ENCODE measurements at regions not wholly inside any gene's neighbourhood (a gene's known extent, or its start where the extent isn't known, plus 50 kb on each side); places are given as distances from the start of the nearest gene placed in this dataset.

GRCh38 chr2:212841460-212841859, 302.9 kb upstream of the ERBB4 start:
- no peaks in the 10 kb centered on the region for H4K20me1 ChIP-seq (ENCODE audit: insufficient read depth, low read length)
- no peak overlapping the region for H3K27ac ChIP-seq (ENCODE audit: low read length)
- H3K9ac ChIP-seq (ENCODE audit: low read length), result no peak overlapping the region
- no peaks in the 10 kb centered on the region for H3K79me2 ChIP-seq (ENCODE audit: low read length)
- no peak for TF ChIP-seq EZH2phosphoT487 (IDR thresholded peaks at IDR 0.05; ENCODE audit: low read depth)
- no peak for TF ChIP-seq CTCF (IDR thresholded peaks at IDR 0.05; ENCODE audit: low read depth, low read length)
- H3K9me3 ChIP-seq (ENCODE audit: insufficient read depth, low read length), result no peaks in the 10 kb centered on the region
- H3K36me3 ChIP-seq (replicated peaks; ENCODE audit: low read depth, low read length), result no peaks in the 10 kb centered on the region
- no peaks in the 10 kb centered on the region for H3K4me1 ChIP-seq (ENCODE audit: low read length)
- H3K27me3 ChIP-seq (ENCODE audit: low read depth, low read length), result no peaks in the 10 kb centered on the region
- no peak overlapping the region for H3K4me3 ChIP-seq (ENCODE audit: low read length)
- no peak overlapping the region for H3K4me2 ChIP-seq (ENCODE audit: low read length)
- no peak overlapping the region for H2AFZ ChIP-seq (ENCODE audit: low read depth, low read length)

GRCh38 chr2:212832211-212833195, 293.9 kb upstream of the ERBB4 start:
- Histone ChIP-seq H3K4me3 (ENCODE audit: low read length) (no peak overlapping the region), H2AFZ (ENCODE audit: low read depth, low read length) (no peak overlapping the region), H3K27ac (ENCODE audit: low read length) (no peak overlapping the region), H3K27me3 (ENCODE audit: low read depth, low read length) (no peaks in the 10 kb centered on the region), H3K79me2 (ENCODE audit: low read length) (no peaks in the 10 kb centered on the region), H3K9me3 (ENCODE audit: insufficient read depth, low read length) (no peaks in the 10 kb centered on the region), H3K4me2 (ENCODE audit: low read length) (no peak overlapping the region), H3K9ac (ENCODE audit: low read length) (no peak overlapping the region), H4K20me1 (ENCODE audit: insufficient read depth, low read length) (no peaks in the 10 kb centered on the region), H3K4me1 (ENCODE audit: low read length) (no peaks in the 10 kb centered on the region), H3K36me3 (replicated peaks; ENCODE audit: low read depth, low read length) (no peaks in the 10 kb centered on the region)
- no peak for TF ChIP-seq CTCF (IDR thresholded peaks at IDR 0.05; ENCODE audit: low read depth, low read length)
- TF ChIP-seq EZH2phosphoT487 (IDR thresholded peaks at IDR 0.05; ENCODE audit: low read depth), result no peak

GRCh38 chr2:212831671-212832199, 293.1 kb upstream of the ERBB4 start:
- Histone ChIP-seq H3K9me3 (ENCODE audit: insufficient read depth, low read length) (no peaks in the 10 kb centered on the region), H3K4me2 (ENCODE audit: low read length) (no peak overlapping the region), H3K79me2 (ENCODE audit: low read length) (no peaks in the 10 kb centered on the region), H3K9ac (ENCODE audit: low read length) (no peak overlapping the region), H3K4me1 (ENCODE audit: low read length) (no peaks in the 10 kb centered on the region), H4K20me1 (ENCODE audit: insufficient read depth, low read length) (no peaks in the 10 kb centered on the region), H3K27me3 (ENCODE audit: low read depth, low read length) (no peaks in the 10 kb centered on the region), H3K4me3 (ENCODE audit: low read length) (no peak overlapping the region), H3K36me3 (replicated peaks; ENCODE audit: low read depth, low read length) (no peaks in the 10 kb centered on the region), H2AFZ (ENCODE audit: low read depth, low read length) (no peak overlapping the region), H3K27ac (ENCODE audit: low read length) (no peak overlapping the region)
- no peak for TF ChIP-seq CTCF (IDR thresholded peaks at IDR 0.05; ENCODE audit: low read depth, low read length)
- no peak for TF ChIP-seq EZH2phosphoT487 (IDR thresholded peaks at IDR 0.05; ENCODE audit: low read depth)

- Histone ChIP-seq H3K9me3 (ENCODE audit: insufficient read depth, low read length) (no peaks in the 10 kb centered on the region), H3K27ac (ENCODE audit: low read length) (no peak overlapping the region), H3K4me1 (ENCODE audit: low read length) (no peaks in the 10 kb centered on the region), H3K27me3 (ENCODE audit: low read depth, low read length) (no peaks in the 10 kb centered on the region), H3K36me3 (replicated peaks; ENCODE audit: low read depth, low read length) (no peaks in the 10 kb centered on the region), H3K4me2 (ENCODE audit: low read length) (no peak overlapping the region), H3K4me3 (ENCODE audit: low read length) (no peak overlapping the region), H2AFZ (ENCODE audit: low read depth, low read length) (no peak overlapping the region), H3K79me2 (ENCODE audit: low read length) (no peaks in the 10 kb centered on the region), H3K9ac (ENCODE audit: low read length) (no peak overlapping the region), H4K20me1 (ENCODE audit: insufficient read depth, low read length) (no peaks in the 10 kb centered on the region)
- TF ChIP-seq CTCF (IDR thresholded peaks at IDR 0.05; ENCODE audit: low read depth, low read length) (no peak), EZH2phosphoT487 (IDR thresholded peaks at IDR 0.05; ENCODE audit: low read depth) (no peak)
These were observed 277.7 kb upstream of the ERBB4 start for GRCh38 chr2:212816267-212816666.

Measured in OCI-LY3 (cell line).